Adrenal gland (tissue), 9 donors: ENCODE measurements at regions not wholly inside any gene's neighbourhood (a gene's known extent, or its start where the extent isn't known, plus 50 kb on each side); places are given as distances from the start of the nearest gene placed in this dataset.
"Not testable (repeated sequence)": the region's sequence is repeated elsewhere in the genome, so short reads cannot be mapped to it uniquely, and the experiment has no call there.

ENCODE experiments used
- DNase-seq, 7 donors: peaks; one replicate each; pipeline ENCODE4 v3.0.0-alpha.2; 2019 to 2020
- H3K27ac ChIP-seq, 5 donors: fragments of 200-600 bp; sonication (generic) in 4 of 5; 1 replicate in 3 of 5; 2 replicates in 2 of 5; pipeline versions ENCODE4 v1.5.1 to v1.8.0; 2016 to 2020; ENCODE audit warnings: mild to moderate bottlenecking in 1 of 5
- H3K27me3 ChIP-seq: fragments of 200-600 bp; 2 replicates; pipeline ENCODE4 v1.8.0; 2021
- H3K36me3 ChIP-seq, 2 donors: fragments of 200-600 bp; replicated peaks in 1 of 2; 1 replicate in 1 of 2; 2 replicates in 1 of 2; pipeline versions ENCODE4 v1.5.1 to v1.8.0; 2018 to 2022
- H3K4me1 ChIP-seq, 2 donors: fragments of 200-600 bp; replicated peaks in 1 of 2; 1 replicate in 1 of 2; 2 replicates in 1 of 2; pipeline versions ENCODE4 v1.5.1 to v1.8.0; 2018 to 2021
- H3K4me3 ChIP-seq, 4 donors: fragments of 200-600 bp; sonication (generic) in 3 of 4; one replicate each; pipeline ENCODE4 v1.5.1; 2016 to 2018
- H3K9me3 ChIP-seq, 3 donors: fragments of 200-600 bp; sonication (generic) in 1 of 3; replicated peaks in 1 of 3; 1 replicate in 2 of 3; 2 replicates in 1 of 3; pipeline versions ENCODE4 v1.5.1 to v1.8.0; 2016 to 2021
- CTCF ChIP-seq, 6 experiments: fragments of 450-650 bp in 4 of 6; fragments of 200-600 bp in 2 of 6; sonication (generic) in 1 of 6; IDR thresholded peaks; 1 replicate in 5 of 6; 2 replicates in 1 of 6; pipeline versions ENCODE4 v1.5.1 to v1.8.0; 2016 to 2021; ENCODE audit warnings: antibody characterized with exemption in 6 of 6, mild to moderate bottlenecking in 2 of 6, moderate library complexity in 1 of 6
- POLR2A ChIP-seq, 2 donors: fragments of 450-650 bp; IDR thresholded peaks; one replicate each; pipeline ENCODE4 v1.6.1; 2017; ENCODE audit warnings: antibody characterized with exemption in 2 of 2, mild to moderate bottlenecking in 2 of 2, moderate library complexity in 1 of 2
- WGBS, 4 donors: extraction: QIAGEN DNeasy Blood & Tissue Kit in 2 of 4; methylation state at CpG; one replicate each; pipeline versions ENCODE4 v1.1.5 to v1.1.7; 2013 to 2017; 5-methylcytosine and 5-hydroxymethylcytosine counted together
- intact Hi-C, 2 donors: fragments of 100-400 bp; cut with DNase I; formaldehyde crosslinking; loops; one replicate each; pipeline versions ENCODE4 v1.14.1 to v1.15.0; 2022 to 2023
- donor health status: healthy with polysubstance abuse.
- donor health status: Bipolar disorder and iron deficiency.
- donor health status: DM: yes; HTN: yes; CAD: no.
- donor health status: DM: no; HTN: no; CAD: no.
- donor health status: DM: no; HTN: no; CAD: no.

- H3K4me1 ChIP-seq, result peaks cover 0 to under 1% of the 10 kb centered on the region in 2 donors
- no peak for TF ChIP-seq CTCF (IDR thresholded peaks at IDR 0.05)
- no peak for TF ChIP-seq POLR2A (IDR thresholded peaks at IDR 0.05)
- 69 to 78% (median 76%) methylated on average over 3 of the region's 3 CpGs for WGBS, 4 donors
- no peaks in the 10 kb centered on the region for H3K27me3 ChIP-seq
- no peak overlapping the region for H3K4me3 ChIP-seq
- no peaks in the 10 kb centered on the region for H3K9me3 ChIP-seq
- intact Hi-C loops, result no loop called here
- no peak for DNase-seq
- no peak overlapping the region for H3K27ac ChIP-seq
- H3K36me3 ChIP-seq, result no peaks in the 10 kb centered on the region
These were observed 340.0 kb upstream of the PIK3R1 start for GRCh38 chr5:67875601-67876000.

GRCh38 chr5:67873935-67874334 is 341.6 kb upstream of the PIK3R1 start:
- TF ChIP-seq POLR2A (IDR thresholded peaks at IDR 0.05), result no peak
- no peak for TF ChIP-seq CTCF (IDR thresholded peaks at IDR 0.05)
- Histone ChIP-seq H3K9me3 (no peaks in the 10 kb centered on the region), H3K4me1 (no peaks in the 10 kb centered on the region), H3K27me3 (no peaks in the 10 kb centered on the region), H3K4me3 (no peak overlapping the region), H3K27ac (no peak overlapping the region), H3K36me3 (no peaks in the 10 kb centered on the region)
- intact Hi-C loops, result no loop called here
- DNase-seq, result no peak

GRCh38 chr5:67870662-67871061 is 344.9 kb upstream of the PIK3R1 start:
- Histone ChIP-seq H3K27me3 (no peaks in the 10 kb centered on the region), H3K36me3 (no peaks in the 10 kb centered on the region), H3K9me3 (no peaks in the 10 kb centered on the region), H3K4me1 (no peaks in the 10 kb centered on the region), H3K27ac (no peak overlapping the region), H3K4me3 (no peak overlapping the region)
- intact Hi-C loops, result no loop called here
- WGBS, 4 donors, result 57 to 74% (median 67%) methylated on average over 3 of the region's 3 CpGs
- TF ChIP-seq POLR2A (IDR thresholded peaks at IDR 0.05), result no peak
- TF ChIP-seq CTCF (IDR thresholded peaks at IDR 0.05), result no peak
- no peak for DNase-seq

- intact Hi-C loops, H3K36me3 ChIP-seq, H3K27ac ChIP-seq, H3K27me3 ChIP-seq, H3K4me1 ChIP-seq, DNase-seq, H3K9me3 ChIP-seq, H3K4me3 ChIP-seq: not testable (repeated sequence)
- WGBS, 4 donors, result 35 to 84% (median 47%) methylated on average over 1 of the region's 1 CpG
These were observed 351.2 kb upstream of the PIK3R1 start for GRCh38 chr5:67864335-67864734.

- Histone ChIP-seq H3K4me1 (no peaks in the 10 kb centered on the region), H3K36me3 (no peaks in the 10 kb centered on the region), H3K4me3 (no peak overlapping the region), H3K27me3 (no peaks in the 10 kb centered on the region), H3K27ac (no peak overlapping the region), H3K9me3 (no peaks in the 10 kb centered on the region)
- no peak for DNase-seq
- 80 to 88% (median 83%) methylated on average over 5 of the region's 5 CpGs for WGBS, 4 donors
- TF ChIP-seq CTCF (IDR thresholded peaks at IDR 0.05), result no peak
- no peak for TF ChIP-seq POLR2A (IDR thresholded peaks at IDR 0.05)
- intact Hi-C loops, result no loop called here
These were observed 357.0 kb upstream of the PIK3R1 start for GRCh38 chr5:67858471-67859031.
